Right ventricle myocardium superior (tissue), 1 donor: ENCODE measurements at regions not wholly inside any gene's neighbourhood (a gene's known extent, or its start where the extent isn't known, plus 50 kb on each side); places are given as distances from the start of the nearest gene placed in this dataset.
A peak's percentile ranks its signal among the peaks of the same experiment; 100 is the strongest.

Experiments used
- ATAC-seq: fragments of 200-7000 bp; cut with Tn5 transposase; one replicate; pipeline ENCODE4 v1.9.1; 2020; ENCODE audit warnings: mild to moderate bottlenecking; ENCODE audit not compliant: poor library complexity
- DNase-seq: peaks from one replicate; pipeline ENCODE4 v3.0.0-alpha.2; 2020
- intact Hi-C: fragments of 100-400 bp; cut with DNase I; formaldehyde crosslinking; loops from one replicate; pipeline ENCODE4 v1.11.2; 2022
- donor health status: DM: no; HTN: yes; CAD: no; lungs with severe emphysema.

DNA sequence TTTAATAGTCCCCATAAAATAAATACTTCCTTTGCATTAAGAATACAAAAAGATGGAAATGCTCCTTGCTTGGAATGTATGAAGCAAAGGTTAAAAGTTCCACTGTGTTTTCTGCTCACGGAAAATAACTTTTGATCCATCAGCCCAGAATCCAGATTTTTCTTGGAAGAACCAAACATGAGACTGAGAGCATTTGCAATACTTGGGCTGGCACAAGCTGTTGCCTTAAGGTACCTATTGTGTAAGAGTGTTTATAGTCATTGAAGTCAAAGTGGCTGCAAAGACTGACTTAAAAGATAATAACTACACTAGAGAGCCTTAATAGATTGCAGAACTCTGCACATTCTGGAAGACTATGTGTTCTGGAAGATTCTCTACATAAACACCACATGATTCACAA, 281.4 kb downstream of the RAB28 start:
- no peak for DNase-seq
- ATAC-seq = peak; percentile 71
- intact Hi-C loops = no loop called here

DNA sequence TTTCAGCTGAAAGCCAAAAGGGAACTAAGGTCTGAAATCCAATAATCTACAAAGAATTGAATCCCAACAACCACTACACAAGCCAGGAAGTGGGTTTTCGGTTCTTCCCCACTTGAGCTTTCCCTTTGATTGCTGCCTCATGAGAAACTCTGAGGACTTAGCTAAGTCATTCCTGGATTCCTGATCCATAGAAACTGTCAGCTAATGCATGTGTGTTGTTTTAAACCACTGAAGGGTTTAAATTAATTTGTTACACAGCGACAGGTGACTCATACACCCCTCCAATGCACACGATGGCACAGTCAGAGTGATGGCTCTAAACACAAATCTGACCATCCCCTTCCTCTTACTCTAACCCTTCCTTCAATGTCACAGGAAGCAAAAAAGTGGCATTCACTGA, 282.9 kb downstream of the RAB28 start:
- no peak for ATAC-seq
- no peak for DNase-seq
- intact Hi-C loops = no loop called here

DNA sequence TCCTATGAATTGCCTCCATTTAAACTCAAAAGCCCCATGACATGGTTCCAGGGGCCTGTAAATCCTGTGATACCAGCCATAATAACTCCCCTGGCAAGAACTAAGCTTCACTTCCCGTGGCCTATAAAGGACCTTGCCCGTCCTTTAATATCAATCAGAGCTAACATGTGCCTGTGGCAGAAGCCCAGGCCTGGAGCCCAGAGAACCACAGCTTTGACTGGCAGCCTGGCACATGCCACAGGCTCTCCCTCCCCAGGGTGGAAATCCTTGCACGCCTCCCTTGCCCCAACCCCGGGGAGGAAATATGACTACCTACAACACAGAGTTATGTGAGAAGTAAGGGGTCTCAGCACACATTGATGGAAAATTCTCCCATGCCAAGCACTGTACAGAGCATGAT, 287.4 kb downstream of the RAB28 start:
- DNase-seq (peak; percentile 51), ATAC-seq (peak; percentile 86)
- intact Hi-C loops = no loop called here

DNA sequence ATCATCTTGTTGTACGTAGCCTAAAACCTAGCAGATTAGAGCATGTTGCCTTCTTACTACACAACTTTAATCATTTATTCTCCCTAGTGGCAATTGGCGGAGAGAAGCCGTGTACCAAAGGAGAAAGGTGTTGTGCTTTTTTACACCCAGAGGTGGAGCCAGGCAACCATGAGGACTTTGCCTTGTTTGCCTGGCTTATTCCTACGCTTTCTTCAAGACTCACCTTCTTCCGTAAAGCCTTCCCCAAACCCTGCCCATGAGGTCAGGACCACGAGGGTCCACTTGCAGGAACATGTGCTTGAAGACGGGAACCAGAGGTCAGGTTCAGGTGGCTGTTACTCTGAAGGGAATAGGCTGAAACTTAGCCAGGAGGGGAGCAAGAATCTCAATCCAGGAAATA, 290.5 kb downstream of the RAB28 start:
- no peak for ATAC-seq
- DNase-seq = no peak
- intact Hi-C loops = no loop called here

DNA sequence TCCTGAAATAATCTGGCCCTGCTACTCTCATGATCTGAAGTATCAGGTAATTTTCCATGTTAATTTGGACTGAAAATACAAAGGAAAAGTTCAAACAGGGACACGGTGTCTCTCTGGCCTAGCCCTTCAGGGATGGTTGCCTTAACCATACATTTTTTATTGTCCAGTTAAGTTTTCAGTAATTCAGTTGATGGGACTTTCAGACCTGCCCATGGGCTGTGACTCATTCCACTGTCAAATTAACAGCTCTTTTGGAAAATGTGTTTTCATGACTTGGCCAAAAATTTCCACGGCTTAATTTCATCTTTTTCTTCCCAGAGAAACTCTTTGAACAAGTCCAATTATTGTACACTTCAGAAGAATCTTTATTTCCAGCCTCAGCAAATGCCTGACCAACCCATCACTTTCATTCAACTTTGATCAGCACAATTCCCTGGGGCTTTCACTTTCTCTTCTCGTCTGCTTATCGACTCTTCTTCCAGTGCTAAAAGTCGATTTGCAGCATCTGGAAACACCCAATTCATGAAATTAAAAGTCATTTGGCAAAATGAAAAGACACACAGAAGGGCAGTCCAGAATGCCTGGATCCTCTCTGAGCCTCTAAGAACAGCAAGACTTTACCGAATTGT, 293.9 kb downstream of the RAB28 start:
- intact Hi-C loops = no loop called here
- ATAC-seq (no peak), DNase-seq (no peak)

DNA sequence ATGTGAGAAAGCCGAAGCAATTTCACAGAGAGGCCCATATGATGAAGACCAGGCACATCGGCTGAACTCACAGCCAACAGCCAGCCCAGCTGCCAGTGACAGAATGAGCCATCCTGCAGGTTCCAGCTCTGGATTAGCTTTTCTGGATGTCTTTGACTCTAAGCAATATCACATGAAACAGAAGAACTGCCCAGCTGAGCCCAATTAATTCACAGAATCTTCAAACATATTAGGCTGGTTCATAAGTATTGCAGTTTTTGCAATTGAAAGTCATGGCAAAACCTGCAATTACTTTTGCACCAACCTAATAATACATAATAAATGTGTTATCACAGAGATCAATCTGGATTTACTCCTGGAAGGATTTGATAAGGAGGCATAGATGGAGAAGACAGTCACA, 299.9 kb downstream of the RAB28 start:
- intact Hi-C loops = no loop called here
- DNase-seq (no peak), ATAC-seq (no peak)

DNA sequence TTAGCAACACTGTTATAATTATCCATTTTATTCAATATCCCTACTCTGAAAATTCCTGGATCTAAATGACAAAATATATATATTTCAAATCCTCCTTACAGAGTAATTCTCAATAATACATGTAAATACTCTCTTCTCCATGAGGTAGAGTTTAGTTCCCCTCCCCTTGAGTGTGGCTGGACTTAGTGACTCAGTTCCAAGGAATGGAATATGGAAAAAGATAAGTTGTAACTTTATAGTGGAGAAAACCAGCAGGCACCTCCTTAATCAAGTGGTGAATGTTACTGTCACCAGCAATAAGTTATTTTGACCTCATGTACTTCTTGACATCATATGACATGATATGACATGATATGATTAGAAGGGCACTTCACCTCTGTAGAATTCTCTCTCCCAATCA, 302.0 kb downstream of the RAB28 start:
- intact Hi-C loops = no loop called here

DNA sequence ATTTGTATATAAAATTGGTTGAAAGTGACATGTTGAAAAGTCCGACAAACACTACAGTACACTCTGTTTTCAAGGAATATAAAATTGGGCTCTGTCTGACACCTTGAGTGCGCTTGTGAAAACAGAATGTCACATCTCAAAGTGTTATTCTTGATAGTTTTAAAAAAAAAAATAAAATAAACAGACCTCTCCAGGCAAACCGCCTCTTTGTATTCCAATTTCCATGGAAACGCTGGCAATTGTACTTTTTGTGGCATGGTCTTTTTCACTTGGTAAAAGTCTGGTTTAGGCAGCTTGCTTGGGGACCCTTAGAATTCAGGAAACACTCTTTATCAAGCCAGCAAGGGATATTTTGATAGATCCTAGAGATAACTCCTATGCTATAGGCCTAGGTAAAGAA, 302.5 kb downstream of the RAB28 start:
- DNase-seq = no peak
- ATAC-seq = no peak
- intact Hi-C loops = no loop called here

More for the DNA sequence above, 302.0 kb downstream of the RAB28 start:
- DNase-seq (no peak), ATAC-seq (no peak)

DNA sequence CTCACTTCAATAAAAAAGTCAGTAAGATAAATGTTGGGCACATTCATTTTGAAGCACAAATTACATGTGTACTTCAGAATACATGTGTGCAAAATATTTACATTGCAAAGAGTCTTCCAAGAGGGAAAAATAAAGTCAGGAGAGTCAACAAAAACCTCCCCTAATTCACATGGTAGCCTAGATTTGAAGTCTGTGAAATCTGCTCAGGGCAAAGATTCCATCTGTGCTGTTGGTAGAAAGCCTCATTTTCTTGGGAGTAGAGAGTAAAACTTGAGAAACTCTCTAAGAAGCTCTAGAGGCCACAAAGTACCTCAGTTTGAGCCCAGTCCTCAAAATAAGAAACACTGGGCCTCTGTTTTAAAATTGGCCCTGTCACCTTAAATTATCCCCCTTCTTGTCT, 303.4 kb downstream of the RAB28 start:
- no peak for ATAC-seq
- intact Hi-C loops = no loop called here

DNA sequence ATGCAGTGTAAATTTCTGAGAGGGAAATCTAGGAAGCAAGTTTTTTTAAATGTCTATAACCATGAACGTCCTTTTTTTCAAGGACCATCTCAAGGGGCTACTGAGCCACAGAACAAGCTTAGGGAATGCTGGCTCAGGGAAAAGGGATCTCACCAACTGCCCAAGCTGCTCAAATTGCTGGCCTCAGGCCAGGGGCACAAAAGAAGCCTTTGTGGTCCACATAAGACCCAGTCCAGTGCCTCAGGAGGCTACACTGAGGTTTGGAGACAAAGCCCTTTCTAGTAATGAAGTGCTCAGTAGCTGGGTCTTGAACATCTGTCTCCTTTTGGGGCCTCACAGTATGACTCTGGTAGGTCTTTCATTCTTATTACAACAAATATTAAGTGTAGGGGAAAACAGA, 305.5 kb downstream of the RAB28 start:
- no peak for DNase-seq
- intact Hi-C loops = no loop called here
- no peak for ATAC-seq

More for the DNA sequence above, 303.4 kb downstream of the RAB28 start:
- DNase-seq = no peak

DNA sequence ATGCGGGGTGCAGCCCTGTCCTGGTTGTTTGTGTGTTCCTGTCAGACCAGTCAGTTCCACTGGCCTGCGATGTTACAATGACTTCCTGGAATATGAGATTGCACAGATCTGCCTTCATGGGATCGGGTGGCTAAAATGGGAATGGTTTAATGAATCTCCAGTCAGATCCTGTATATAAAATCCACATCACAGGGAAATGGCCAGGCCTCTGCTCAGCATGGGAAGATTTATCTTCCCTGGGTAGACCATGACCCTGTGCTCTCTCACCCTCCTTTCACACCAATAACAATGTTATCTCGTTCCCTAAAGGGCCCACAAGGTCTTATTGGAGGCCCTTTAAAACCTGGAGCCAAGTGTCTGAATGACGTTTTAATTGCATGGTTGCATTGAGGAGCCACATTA, 307.4 kb downstream of the RAB28 start:
- ATAC-seq (no peak), DNase-seq (no peak)

DNA sequence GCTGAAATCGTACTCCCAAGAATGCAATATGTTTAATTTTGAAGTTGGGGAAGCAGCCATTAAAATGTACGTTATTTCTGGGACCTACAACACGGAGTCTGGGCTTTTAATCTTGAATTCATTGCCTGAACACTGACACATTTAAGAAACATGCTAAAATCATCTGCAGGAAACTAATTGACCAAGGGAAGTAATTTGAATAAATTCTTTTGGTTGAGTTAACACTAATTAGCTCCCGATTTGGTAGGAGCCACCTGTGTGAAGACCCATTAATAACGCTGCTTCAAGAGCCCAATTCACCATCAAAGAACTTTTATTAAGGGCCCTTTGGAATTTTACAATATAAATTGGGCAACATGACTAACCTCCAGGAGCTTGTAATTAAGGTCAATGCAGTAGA, 309.2 kb downstream of the RAB28 start:
- intact Hi-C loops = no loop called here
- DNase-seq (no peak), ATAC-seq (no peak)

More for the DNA sequence above, 307.4 kb downstream of the RAB28 start:
- intact Hi-C loops = no loop called here

DNA sequence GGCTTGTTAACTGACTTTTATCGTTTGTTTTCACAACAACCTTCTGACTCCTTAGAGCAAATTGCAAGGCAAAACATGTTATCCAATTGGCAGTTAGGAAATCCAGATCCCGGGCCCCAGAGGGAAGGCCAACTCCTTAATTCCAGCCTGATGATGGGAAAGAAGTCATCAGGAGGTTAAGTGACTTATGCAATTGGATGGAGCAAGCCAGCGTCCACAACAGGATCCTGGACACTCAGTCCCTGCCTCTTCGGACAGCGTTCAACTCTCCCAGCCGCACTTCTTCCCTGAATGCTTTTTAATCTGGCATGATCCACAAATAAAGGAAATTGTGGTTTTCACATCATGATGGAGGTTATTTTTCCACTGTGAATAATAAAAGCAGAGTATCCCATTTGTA, 310.1 kb downstream of the RAB28 start:
- DNase-seq (peak; percentile 72), ATAC-seq (peak; percentile 97)
- intact Hi-C loops = no loop called here

DNA sequence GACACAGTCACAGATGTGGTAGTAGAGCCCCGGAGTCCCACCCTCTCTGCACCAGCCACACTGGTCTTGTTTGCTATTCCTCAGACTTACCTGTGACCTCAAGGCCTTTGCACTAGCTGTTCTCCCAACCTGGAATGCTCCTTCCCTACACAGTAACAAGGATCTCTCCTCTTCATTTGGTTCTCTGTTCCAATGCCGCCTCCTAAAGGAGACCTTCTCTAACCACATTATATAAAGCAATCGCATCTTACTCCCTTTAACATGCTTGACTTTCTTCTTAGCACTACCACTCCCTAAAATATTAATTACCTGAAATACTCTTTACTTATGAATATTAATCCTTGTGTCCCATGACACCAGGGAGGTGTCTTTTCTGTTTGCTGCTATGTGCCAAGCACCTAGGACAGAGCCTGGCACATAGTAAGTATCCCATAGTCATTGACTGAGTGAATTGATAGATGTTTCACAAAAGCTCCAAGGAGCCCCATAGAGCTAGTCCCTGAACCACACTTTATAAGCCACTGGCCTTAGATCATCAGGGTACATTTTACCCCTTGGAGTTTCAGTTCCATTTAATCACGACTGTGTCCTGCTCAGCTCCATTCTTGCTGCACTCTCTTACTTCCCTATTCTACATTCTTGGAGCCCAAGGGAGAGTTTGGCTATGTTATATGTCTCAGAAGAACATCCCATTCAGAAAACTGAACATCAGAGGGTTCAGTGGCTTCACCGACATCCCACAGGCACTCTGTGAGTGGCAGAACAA, 312.7 kb downstream of the RAB28 start:
- DNase-seq = no peak
- intact Hi-C loops = no loop called here
- no peak for ATAC-seq

DNA sequence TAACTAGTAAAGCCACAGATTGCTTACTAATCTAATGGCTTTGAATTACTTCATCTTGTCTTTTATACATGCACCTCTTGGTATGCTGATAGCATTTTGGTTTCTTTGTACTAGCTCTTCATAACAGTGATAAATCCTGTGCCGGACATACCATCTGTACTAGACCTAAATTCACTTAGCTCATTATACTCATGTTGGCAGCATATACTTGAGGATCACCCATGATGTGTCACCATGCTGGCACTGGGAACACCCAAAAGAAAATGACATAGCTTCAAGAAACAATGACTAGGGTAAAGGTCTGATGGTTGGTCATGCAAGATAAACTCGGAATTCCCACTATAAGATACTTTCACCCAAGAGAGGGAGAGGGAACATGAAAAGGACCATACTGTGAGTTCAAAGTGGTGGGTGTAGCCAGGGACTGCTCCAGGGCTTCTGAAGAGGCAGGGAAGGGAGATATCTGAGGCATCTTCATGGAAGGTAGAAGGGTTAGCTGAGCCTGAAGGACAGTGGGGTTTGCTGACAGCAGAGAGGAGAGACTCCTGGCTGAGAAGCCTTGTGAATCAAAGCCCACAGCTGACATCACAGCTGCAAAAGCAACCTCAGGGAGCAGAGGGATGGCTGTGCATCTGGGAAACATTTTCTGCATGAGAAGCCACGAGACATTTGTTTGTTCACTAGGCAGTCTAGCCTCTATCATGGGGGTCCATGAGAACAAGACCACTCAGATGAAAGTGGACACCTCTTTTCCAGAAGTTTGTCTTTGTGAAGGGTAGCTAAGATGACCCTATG, 314.2 kb downstream of the RAB28 start:
- ATAC-seq (no peak), DNase-seq (no peak)
- intact Hi-C loops = no loop called here

DNA sequence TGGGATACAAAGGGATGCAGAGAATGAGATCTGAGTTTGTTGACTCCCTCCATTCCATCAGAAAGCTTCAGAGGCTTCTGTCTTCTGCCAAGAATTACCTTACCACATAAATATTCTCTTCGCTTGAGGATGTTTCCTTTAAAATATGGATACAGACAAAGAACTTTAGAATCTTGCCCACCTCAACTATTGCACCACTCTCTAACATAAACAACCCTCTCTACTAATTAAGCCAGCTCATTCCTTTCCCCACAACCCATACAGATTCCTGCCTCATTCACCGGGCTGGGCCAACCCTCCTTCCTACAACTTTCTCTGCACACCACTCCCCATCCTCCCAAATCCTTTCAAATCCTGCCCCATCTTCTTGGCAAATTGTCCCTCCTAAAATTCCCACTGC, 315.8 kb downstream of the RAB28 start:
- intact Hi-C loops = no loop called here
- no peak for DNase-seq
- ATAC-seq = no peak

DNA sequence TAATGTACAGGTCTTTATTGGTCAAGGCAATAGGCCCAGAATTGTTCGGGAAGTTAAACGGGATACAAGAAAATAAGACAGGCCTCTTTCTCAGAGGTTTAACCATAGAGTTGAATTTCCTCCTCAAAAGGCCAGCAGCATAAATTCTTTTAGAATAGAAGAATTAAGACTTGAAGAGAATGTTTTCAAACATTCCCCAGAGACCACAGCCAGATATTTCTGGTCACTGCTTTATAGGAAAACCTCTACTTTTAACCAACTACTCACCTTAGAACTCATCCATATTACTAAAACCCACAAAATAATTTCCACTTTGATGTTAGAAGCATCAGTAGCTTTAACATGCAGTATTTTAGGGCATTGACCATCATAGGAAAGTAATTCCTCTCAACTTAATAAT, 317.9 kb downstream of the RAB28 start:
- intact Hi-C loops = no loop called here
- no peak for ATAC-seq
- DNase-seq = no peak

DNA sequence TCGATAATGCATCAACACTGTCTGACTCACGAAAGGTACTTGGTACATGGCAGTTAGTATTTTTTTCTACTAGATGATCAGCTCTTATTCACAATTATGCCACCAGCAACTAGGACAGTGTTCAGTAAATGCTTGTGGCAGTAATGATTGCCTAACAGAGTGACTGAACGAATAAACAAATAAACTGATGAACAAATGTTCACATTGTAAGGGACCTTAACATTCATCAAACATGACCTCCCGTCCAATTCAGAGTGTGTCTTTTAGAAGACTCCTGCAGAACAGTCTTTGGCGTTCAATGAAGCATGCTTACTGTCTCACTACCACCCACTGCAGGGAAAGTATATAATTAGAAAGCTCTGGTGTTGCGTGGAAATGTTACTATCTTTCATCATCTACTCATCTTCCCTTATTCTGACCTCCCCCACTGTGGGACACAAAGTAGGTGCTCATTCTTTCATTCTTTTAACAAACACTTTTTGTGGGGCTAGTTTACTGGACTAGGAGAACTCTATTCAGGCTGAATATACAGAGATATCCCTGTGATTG, 319.3 kb downstream of the RAB28 start:
- DNase-seq = no peak
- ATAC-seq = no peak
- intact Hi-C loops = no loop called here

DNA sequence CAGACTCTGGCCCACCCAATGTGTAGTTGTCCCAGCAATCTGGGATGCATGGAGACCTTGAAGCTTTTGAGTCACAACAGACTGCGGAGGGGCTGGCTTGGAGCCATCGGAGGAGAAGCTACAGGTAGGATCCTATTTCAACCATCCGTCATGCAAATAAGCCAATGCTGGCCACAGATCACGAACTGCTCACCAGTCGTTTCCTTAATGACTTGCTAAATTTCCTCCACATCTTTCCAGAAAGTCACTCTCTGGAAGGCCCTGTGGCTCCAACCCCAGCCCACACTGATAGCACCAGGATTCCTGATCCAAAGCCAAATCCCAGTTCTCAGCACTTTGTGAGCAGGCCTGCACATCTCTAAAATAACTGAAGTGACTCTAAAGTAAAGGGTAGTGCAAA, 321.3 kb downstream of the RAB28 start:
- intact Hi-C loops = no loop called here
- DNase-seq = no peak
- peak; percentile 64 for ATAC-seq

DNA sequence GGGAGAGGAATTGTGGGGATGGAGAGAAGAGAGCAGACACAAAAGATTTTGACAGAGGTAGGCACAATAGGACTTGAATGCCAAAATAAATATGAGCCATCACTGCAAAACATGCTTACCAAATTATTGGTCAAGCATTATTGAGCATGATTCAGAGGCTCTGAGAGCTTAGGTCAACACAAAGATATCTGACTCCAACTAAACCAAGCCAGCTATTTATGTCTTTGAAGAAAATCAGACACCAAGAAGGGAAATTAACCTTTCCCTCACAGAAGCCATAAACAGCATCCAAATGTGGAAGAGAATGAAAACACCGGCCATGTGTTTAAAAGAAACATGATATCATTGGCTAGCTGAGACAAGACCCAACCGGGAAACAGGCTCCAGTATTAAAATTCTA, 323.2 kb downstream of the RAB28 start:
- ATAC-seq (no peak), DNase-seq (no peak)
- intact Hi-C loops = no loop called here
